Neural cell (in vitro differentiated cells): ENCODE measurements at regions not wholly inside any gene's neighbourhood (a gene's known extent, or its start where the extent isn't known, plus 50 kb on each side); places are given as distances from the start of the nearest gene placed in this dataset.

Experiments
- H2AFZ ChIP-seq: fragments of 200-600, 300-800 bp; sonication (generic), shearing (Covaris generic); 2 replicates; pipeline ENCODE4 v1.6.0; 2014; ENCODE audit warnings: low read depth, mild to moderate bottlenecking, antibody characterized with exemption, low read length, moderate library complexity
- H3F3A ChIP-seq: fragments of 200-600 bp; shearing (Covaris generic); 2 replicates; pipeline ENCODE4 v1.6.1; 2016; ENCODE audit warnings: mild to moderate bottlenecking, moderate library complexity, mixed read lengths, antibody characterized with exemption, low read length; ENCODE audit not compliant: insufficient read depth, poor library complexity, severe bottlenecking
- H3K27ac ChIP-seq: fragments of 200-600, 300-800 bp; sonication (generic), shearing (Covaris generic); 2 replicates; pipeline ENCODE4 v1.5.1; 2014; ENCODE audit warnings: mild to moderate bottlenecking, low read length, moderate library complexity
- H3K27me3 ChIP-seq: fragments of 300-800, 200-600 bp; sonication (generic), shearing (Covaris generic); 2 replicates; pipeline ENCODE4 v1.6.0; 2014; ENCODE audit warnings: mild to moderate bottlenecking, low read depth, low read length, moderate library complexity; ENCODE audit not compliant: insufficient read depth
- H3K36me3 ChIP-seq: fragments of 300-800, 200-600 bp; sonication (generic), shearing (Covaris generic); 2 replicates; pipeline ENCODE4 v1.5.1; 2014; ENCODE audit warnings: mild to moderate bottlenecking, antibody characterized with exemption, low read length, moderate library complexity; ENCODE audit not compliant: insufficient read depth
- H3K4me2 ChIP-seq: fragments of 300-800, 200-600 bp; sonication (generic), shearing (Covaris generic); 2 replicates; pipeline ENCODE4 v1.6.0; 2014; ENCODE audit warnings: mild to moderate bottlenecking, low read length
- H3K4me3 ChIP-seq: fragments of 300-800, 200-600 bp; sonication (generic), shearing (Covaris generic); 2 replicates; pipeline ENCODE4 v1.5.1; 2014; ENCODE audit warnings: mild to moderate bottlenecking, low read length, moderate library complexity
- H3K79me2 ChIP-seq: fragments of 200-600 bp; shearing (Covaris generic); replicated peaks from 2 replicates; pipeline ENCODE4 v1.6.0; 2014; ENCODE audit warnings: mild to moderate bottlenecking, low read length, moderate library complexity; ENCODE audit not compliant: insufficient read depth
- H3K9ac ChIP-seq: fragments of 300-800, 200-600 bp; sonication (generic), shearing (Covaris generic); 2 replicates; pipeline ENCODE4 v1.6.1; 2016; ENCODE audit warnings: mild to moderate bottlenecking, low read length, mixed read lengths
- H3K9me2 ChIP-seq: fragments of 200-600 bp; shearing (Covaris generic); 2 replicates; pipeline ENCODE4 v1.6.1; 2016; ENCODE audit warnings: mild to moderate bottlenecking, low read length, mixed read lengths; ENCODE audit not compliant: insufficient read depth
- H3K9me3 ChIP-seq: fragments of 200-600, 300-800 bp; sonication (generic), shearing (Covaris generic); 2 replicates; pipeline ENCODE4 v1.6.1; 2016; ENCODE audit warnings: mild to moderate bottlenecking, mixed run types, low read length, moderate library complexity, mixed read lengths
- H4K20me1 ChIP-seq: fragments of 200-600 bp; shearing (Covaris generic); 2 replicates; pipeline ENCODE4 v1.6.1; 2016; ENCODE audit warnings: mild to moderate bottlenecking, mixed run types; ENCODE audit not compliant: insufficient read depth
- EP300 ChIP-seq: fragments of 450-650 bp; conservative IDR thresholded peaks from 2 replicates; pipeline ENCODE4 v1.6.1; 2014; ENCODE audit warnings: antibody characterized with exemption, mild to moderate bottlenecking, moderate library complexity; ENCODE audit not compliant: poor library complexity, severe bottlenecking
- EZH2 ChIP-seq: fragments of 200-600, 300-800 bp; shearing (Covaris generic), sonication (generic); IDR thresholded peaks from 2 replicates; pipeline ENCODE4 v1.6.1; 2014; ENCODE audit warnings: antibody characterized with exemption, low read length, borderline replicate concordance, mild to moderate bottlenecking; ENCODE audit not compliant: insufficient read depth, poor library complexity, severe bottlenecking
- MXI1 ChIP-seq: fragments of 450-650 bp; conservative IDR thresholded peaks from 2 replicates; pipeline ENCODE4 v1.6.1; 2014; ENCODE audit warnings: antibody characterized with exemption, mild to moderate bottlenecking; ENCODE audit not compliant: poor library complexity, severe bottlenecking
- POLR2AphosphoS5 ChIP-seq: IDR thresholded peaks from 2 replicates; pipeline ENCODE4 v1.6.1; 2012
- RAD21 ChIP-seq: fragments of 450-650 bp; conservative IDR thresholded peaks from 2 replicates; pipeline ENCODE4 v1.6.1; 2014; ENCODE audit warnings: antibody characterized with exemption, mild to moderate bottlenecking, moderate library complexity
- SMC3 ChIP-seq: fragments of 450-650 bp; conservative IDR thresholded peaks from 2 replicates; pipeline ENCODE4 v1.6.1; 2014; ENCODE audit warnings: antibody characterized with exemption, mild to moderate bottlenecking, moderate library complexity; ENCODE audit not compliant: poor library complexity
- TAF1 ChIP-seq: IDR thresholded peaks from 2 replicates; pipeline ENCODE4 v1.6.1; 2012; ENCODE audit warnings: low read depth
- TF ChIP-seq, protein P1 (sequence below): IDR thresholded peaks from 2 replicates; pipeline ENCODE4 v1.6.1; 2012; ENCODE audit warnings: borderline replicate concordance
- TF ChIP-seq, protein P2 (sequence below): fragments of 450-650 bp; IDR thresholded peaks from 2 replicates; pipeline ENCODE4 v1.5.1; 2014; ENCODE audit warnings: antibody characterized with exemption, mild to moderate bottlenecking, moderate library complexity; ENCODE audit not compliant: poor library complexity, severe bottlenecking

DNA sequence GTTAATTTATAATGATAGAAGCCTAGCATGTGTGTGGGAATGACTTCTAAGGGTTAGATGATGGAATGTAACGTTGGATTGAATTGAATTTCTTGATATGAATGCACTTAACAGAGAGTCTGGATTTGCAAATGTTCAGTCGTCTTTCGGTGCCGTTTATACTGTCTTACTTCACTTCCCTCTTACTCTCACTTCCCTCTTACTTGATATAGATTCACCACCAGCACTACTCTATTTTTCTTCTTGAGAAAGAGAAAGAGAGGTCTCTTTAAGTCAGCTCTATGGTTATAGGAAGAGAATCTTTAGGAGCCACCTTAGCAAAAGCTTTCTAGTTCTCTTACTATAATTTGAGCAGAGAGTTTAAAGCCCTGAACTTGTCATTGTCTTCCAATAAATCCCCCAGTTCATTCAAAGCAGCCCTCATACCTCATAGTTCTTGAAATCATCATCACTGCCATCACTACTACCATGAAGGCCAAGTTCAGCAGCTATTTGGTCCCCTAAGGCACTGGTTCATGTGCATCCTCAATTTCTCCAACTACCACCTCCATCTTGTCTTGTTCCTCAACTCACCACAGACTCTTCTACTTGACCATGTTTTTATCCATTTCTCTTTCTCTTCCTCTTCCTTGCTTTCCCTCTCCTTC, 501.7 kb upstream of the TCF4 start:
- Histone ChIP-seq H4K20me1 (no peaks in the 10 kb centered on the region), H3K27me3 (no peaks in the 10 kb centered on the region), H3K79me2 (no peaks in the 10 kb centered on the region), H3K4me3 (no peak overlapping the region), H3K9me3 (no peaks in the 10 kb centered on the region), H3K4me2 (no peak overlapping the region), H3F3A (no peaks in the 10 kb centered on the region), H2AFZ (no peak overlapping the region), H3K27ac (no peak overlapping the region), H3K36me3 (no peaks in the 10 kb centered on the region), H3K9ac (no peak overlapping the region), H3K9me2 (no peaks in the 10 kb centered on the region)
- TF ChIP-seq SMC3 (no peak), POLR2AphosphoS5 (no peak), EP300 (no peak), MXI1 (no peak), EZH2 (no peak), RAD21 (no peak)
- TF ChIP-seq, protein P1, sequence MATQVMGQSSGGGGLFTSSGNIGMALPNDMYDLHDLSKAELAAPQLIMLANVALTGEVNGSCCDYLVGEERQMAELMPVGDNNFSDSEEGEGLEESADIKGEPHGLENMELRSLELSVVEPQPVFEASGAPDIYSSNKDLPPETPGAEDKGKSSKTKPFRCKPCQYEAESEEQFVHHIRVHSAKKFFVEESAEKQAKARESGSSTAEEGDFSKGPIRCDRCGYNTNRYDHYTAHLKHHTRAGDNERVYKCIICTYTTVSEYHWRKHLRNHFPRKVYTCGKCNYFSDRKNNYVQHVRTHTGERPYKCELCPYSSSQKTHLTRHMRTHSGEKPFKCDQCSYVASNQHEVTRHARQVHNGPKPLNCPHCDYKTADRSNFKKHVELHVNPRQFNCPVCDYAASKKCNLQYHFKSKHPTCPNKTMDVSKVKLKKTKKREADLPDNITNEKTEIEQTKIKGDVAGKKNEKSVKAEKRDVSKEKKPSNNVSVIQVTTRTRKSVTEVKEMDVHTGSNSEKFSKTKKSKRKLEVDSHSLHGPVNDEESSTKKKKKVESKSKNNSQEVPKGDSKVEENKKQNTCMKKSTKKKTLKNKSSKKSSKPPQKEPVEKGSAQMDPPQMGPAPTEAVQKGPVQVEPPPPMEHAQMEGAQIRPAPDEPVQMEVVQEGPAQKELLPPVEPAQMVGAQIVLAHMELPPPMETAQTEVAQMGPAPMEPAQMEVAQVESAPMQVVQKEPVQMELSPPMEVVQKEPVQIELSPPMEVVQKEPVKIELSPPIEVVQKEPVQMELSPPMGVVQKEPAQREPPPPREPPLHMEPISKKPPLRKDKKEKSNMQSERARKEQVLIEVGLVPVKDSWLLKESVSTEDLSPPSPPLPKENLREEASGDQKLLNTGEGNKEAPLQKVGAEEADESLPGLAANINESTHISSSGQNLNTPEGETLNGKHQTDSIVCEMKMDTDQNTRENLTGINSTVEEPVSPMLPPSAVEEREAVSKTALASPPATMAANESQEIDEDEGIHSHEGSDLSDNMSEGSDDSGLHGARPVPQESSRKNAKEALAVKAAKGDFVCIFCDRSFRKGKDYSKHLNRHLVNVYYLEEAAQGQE = no peak

DNA sequence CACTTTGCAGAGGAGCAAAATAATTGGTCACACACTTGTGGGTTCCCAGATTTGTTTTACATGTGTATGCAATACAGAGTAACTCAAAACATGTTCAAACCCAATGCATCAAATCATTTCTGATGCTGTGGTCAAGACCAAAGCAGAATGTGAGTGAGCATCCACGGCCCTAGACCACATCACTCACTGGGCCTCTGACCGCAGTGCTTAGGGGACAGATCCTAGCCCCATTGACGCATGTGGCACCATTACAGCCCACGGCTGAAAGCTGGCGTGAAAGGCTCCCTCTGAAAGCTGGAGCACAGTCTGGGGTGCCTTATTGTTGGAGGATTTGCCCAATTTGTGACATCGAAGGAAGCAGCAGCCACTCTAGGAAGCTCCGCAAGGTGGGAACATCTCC, 498.8 kb upstream of the TCF4 start:
- no peaks in the 10 kb centered on the region for H3K9me3 ChIP-seq
- no peaks in the 10 kb centered on the region for H3K27me3 ChIP-seq
- H2AFZ ChIP-seq = no peak overlapping the region
- TF ChIP-seq, protein P2, sequence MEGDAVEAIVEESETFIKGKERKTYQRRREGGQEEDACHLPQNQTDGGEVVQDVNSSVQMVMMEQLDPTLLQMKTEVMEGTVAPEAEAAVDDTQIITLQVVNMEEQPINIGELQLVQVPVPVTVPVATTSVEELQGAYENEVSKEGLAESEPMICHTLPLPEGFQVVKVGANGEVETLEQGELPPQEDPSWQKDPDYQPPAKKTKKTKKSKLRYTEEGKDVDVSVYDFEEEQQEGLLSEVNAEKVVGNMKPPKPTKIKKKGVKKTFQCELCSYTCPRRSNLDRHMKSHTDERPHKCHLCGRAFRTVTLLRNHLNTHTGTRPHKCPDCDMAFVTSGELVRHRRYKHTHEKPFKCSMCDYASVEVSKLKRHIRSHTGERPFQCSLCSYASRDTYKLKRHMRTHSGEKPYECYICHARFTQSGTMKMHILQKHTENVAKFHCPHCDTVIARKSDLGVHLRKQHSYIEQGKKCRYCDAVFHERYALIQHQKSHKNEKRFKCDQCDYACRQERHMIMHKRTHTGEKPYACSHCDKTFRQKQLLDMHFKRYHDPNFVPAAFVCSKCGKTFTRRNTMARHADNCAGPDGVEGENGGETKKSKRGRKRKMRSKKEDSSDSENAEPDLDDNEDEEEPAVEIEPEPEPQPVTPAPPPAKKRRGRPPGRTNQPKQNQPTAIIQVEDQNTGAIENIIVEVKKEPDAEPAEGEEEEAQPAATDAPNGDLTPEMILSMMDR = no peak
- TF ChIP-seq EZH2 = no peak
- no peak for TF ChIP-seq EP300
- TF ChIP-seq, protein P1 = no peak
- TF ChIP-seq POLR2AphosphoS5 = no peak
- TF ChIP-seq MXI1 = no peak
- TF ChIP-seq RAD21 = no peak
- TF ChIP-seq TAF1 = no peak
- TF ChIP-seq SMC3 = no peak
- no peaks in the 10 kb centered on the region for H3K9me2 ChIP-seq
- H4K20me1 ChIP-seq = no peaks in the 10 kb centered on the region
- H3F3A ChIP-seq = no peaks in the 10 kb centered on the region
- no peaks in the 10 kb centered on the region for H3K36me3 ChIP-seq
- H3K4me2 ChIP-seq = no peak overlapping the region
- no peaks in the 10 kb centered on the region for H3K79me2 ChIP-seq
- H3K27ac ChIP-seq = no peak overlapping the region
- H3K4me3 ChIP-seq = no peak overlapping the region
- no peak overlapping the region for H3K9ac ChIP-seq
